ENCODE measurements at regions not wholly inside any gene's neighbourhood (a gene's known extent, or its start where the extent isn't known, plus 50 kb on each side); places are given as distances from the start of the nearest gene placed in this dataset.

DNA sequence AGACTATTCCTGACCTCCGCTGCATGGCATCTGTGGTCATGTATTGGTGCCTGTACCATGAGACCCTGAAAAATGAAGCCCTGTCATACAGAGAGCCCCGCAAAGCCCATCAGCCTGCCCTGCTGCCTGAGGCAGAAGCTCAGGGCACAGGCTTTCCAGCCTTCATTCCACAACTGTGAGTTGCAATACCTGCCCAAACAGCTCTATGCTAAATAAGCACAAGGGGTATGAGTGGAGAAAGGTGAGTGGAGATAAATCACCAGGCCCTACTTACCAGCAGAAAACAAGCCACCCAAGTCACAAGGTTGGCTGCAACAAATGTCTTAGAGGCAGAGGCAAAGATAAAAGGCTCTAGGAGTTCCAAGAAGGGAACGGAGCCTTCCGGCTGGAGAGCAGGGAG, 277.4 kb downstream of the TNS1 start:
- TF ChIP-seq FOXK2 (IDR thresholded peaks at IDR 0.05) (no peak), BHLHE40 (IDR thresholded peaks at IDR 0.05; ENCODE audit: borderline replicate concordance) (no peak), TARDBP (IDR thresholded peaks at IDR 0.05) (no peak), SP1 (IDR thresholded peaks at IDR 0.05) (no peak), FOXA1 (IDR thresholded peaks at IDR 0.05) (no peak), ARNT (IDR thresholded peaks at IDR 0.05) (no peak), SUZ12 (IDR thresholded peaks at IDR 0.05) (no peak), NFRKB (IDR thresholded peaks at IDR 0.05) (no peak), LEF1 (IDR thresholded peaks at IDR 0.05; ENCODE audit: borderline replicate concordance) (no peak), FOXM1 (IDR thresholded peaks at IDR 0.05; ENCODE audit: borderline replicate concordance) (no peak), ZNF384 (IDR thresholded peaks at IDR 0.05) (no peak)

All from HEK293T (cell line).